Stimulated activated CD4-positive, alpha-beta T cell treated with anti-CD3 and anti-CD28 coated beads, Interleukin-15, amount 100 ng/mL, for 24 hours (primary cell): ENCODE measurements at regions not wholly inside any gene's neighbourhood (a gene's known extent, or its start where the extent isn't known, plus 50 kb on each side); places are given as distances from the start of the nearest gene placed in this dataset.
A peak's percentile ranks its signal among the peaks of the same experiment; 100 is the strongest.

Experiments used
- DNase-seq: peaks from one replicate; pipeline ENCODE4 v3.0.0-alpha.2; 2020

DNA sequence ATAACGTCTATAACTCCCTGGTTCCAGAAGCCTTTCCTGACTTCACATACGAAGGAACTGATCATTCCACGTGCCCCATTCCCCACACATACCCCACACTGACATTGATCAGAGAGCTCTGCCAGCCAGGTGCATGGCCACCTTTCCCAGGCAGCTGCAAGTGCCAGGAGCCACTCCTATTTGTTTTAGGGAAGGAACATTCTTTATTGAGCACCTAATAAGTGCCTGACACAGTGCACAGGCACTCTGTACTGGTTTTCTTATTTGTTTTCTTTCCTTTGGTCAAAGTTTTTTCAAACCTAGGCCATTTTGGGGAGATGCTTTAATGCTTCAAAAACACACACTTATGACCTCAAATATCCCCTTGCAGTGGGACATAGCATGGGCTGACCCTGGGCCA, 50.0 kb downstream of the PITPNM2 start:
- DNase-seq = no peak

GRCh38 chr12:123100450-123100849, 50.4 kb downstream of the PITPNM2 start:
- no peak for DNase-seq

GRCh38 chr12:123099560-123100192, 51.2 kb downstream of the PITPNM2 start:
- DNase-seq = no peak

GRCh38 chr12:123098780-123099179, 52.1 kb downstream of the PITPNM2 start:
- DNase-seq = no peak

- DNase-seq = no peak
Observed at GRCh38 chr12:123097561-123098084, 53.3 kb downstream of the PITPNM2 start.

- no peak for DNase-seq
Observed at GRCh38 chr12:123096741-123097140, 54.1 kb downstream of the PITPNM2 start.

- no peak for DNase-seq
Observed at GRCh38 chr12:123096182-123096581, 54.7 kb downstream of the PITPNM2 start.

GRCh38 chr12:123095078-123095881, 55.6 kb downstream of the PITPNM2 start:
- DNase-seq = no peak

- DNase-seq = no peak
Observed at GRCh38 chr12:123094349-123095077, 56.4 kb downstream of the PITPNM2 start.

- no peak for DNase-seq
Observed at GRCh38 chr12:123092866-123093265, 58.0 kb downstream of the PITPNM2 start.

DNA sequence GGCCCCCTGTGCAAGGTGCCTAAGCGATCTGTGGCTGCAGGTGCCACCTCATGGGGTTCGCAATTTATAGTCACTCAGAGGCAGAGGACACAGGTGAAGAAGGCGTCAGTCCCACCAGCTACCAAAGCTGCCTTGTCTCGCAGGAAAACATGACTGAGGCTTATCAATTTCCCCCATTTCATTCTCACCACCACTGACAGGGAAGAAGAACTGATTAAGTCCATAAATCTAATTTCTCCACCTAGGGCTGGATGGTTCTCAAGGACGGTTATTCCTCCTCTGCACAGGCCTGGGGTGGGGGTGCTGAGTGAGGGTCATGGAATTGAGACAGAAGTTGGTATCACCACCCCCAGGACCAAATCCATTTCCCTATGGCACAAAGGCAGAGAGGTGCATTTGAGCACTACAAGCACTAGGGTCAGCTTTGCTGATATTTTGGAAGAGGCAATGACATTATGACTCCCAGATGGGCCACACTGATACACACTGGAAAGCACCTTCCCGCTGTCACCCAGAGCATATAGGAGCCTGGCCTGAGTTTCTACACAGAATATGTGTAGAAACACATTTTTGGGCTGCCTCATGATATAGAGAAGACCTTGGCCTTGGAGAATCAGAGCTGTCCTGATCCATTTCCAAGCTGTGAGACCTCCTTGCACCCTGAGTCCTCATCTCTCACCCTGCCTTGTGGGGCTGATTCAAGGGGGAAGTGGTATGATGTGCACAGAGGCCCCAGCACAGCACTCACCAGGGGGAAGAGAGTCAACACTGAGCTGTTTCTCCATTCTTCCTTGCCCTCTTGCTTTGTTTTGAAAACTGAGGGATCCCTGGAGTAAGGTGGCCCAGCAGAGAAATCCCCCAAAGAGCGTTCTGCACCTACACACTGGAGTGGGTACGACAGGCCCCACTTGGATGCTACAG, 59.4 kb downstream of the PITPNM2 start:
- no peak for DNase-seq

GRCh38 chr12:123089631-123090353, 61.1 kb downstream of the PITPNM2 start:
- DNase-seq = no peak

DNA sequence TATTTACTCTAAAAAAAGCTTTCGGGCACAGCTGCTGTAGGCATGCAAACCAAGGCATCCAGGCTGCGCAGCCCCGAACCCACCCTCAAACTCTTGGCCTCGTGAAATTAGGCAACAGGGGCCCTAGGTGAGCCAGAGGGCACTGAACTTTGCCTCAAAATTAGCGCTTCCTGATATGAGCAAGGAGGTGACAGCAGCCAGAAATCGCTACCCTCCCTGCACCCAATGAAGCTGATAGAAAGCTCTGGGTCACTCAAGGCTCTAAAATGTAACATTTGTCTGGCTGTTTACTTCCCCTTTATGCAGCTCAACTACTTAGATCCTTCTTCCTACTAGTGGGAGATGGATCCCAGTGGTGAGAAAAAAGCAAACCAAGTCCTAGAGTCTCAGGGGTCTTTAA, 61.8 kb downstream of the PITPNM2 start:
- DNase-seq = no peak

DNA sequence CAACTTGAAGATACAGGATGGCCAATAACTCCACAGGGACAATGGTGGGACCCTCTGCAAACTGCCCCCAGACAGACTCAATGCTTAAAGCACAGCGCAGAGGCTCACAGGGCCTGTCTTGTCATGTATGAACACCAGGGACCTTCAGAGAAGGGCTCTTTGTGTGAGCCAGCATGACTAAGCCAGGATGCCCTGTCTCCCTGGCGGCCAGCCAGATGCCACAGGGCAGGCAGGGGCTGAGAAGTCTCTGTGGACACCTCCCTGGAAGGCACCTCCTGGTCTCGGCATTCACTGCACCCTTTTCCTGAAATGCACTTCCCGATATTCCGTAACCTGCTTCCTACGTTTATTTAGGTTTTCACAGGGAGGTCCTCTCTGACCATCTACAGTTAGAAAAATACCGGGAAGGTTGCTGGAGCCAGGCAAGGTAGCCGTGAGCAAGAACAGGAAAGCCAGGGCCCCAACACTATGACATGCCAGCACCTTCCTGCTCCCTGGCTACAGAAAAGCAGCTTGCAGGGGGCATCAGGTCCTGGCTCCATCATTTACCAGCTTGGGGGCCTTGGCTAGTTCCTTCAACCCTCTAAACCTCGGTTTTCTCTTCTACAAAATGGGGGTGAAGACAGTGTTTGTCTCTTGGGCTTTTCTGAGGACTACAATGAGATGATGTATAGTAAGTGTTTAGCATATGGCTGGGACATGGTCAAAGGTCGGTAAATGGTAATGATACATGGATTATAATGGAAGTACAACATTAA, 65.0 kb downstream of the PITPNM2 start:
- peak; percentile 20 for DNase-seq

GRCh38 chr12:123085066-123085465, 65.8 kb downstream of the PITPNM2 start:
- no peak for DNase-seq

GRCh38 chr12:123083661-123084571, 67.0 kb downstream of the PITPNM2 start:
- DNase-seq = no peak

DNA sequence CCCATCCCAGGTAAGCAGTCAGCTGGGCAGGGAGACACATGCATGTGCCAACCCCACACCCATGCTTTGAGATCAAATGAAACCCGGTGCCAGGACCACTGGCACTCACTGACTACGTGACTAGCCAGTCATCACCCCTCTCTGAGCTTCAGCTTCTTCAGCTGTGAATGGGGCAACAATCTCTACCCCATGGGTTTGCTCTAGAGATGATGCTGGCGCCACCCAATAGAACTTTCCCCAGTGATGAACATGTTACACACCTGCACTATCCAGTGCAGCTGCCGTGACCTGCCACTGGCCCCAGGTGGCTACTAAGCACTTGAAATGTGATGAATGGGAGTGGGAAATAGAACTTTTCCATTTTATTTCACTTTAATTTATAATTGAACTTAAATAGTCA, 70.3 kb downstream of the PITPNM2 start:
- no peak for DNase-seq

GRCh38 chr12:123078531-123079155, 72.2 kb downstream of the PITPNM2 start:
- no peak for DNase-seq

DNA sequence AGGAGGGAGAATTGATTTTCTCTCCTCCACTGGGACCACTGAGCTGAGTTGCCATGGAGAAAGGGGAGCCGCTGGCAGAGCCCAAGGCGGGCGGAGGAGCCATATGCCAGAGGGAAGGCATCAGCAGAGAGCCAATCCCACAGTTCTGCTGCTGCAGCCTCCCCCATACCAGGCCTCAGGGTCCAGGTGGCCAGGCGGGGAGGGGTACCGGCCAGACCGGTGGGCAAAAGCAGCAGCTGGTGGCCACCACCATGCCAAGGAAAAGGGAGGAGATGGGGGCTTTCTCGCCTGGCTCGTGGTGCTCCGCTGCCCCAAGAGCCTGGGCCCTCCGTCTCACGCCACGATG, 72.8 kb downstream of the PITPNM2 start:
- no peak for DNase-seq
